Neuronal stem cell (in vitro differentiated cells): ENCODE measurements at regions not wholly inside any gene's neighbourhood (a gene's known extent, or its start where the extent isn't known, plus 50 kb on each side); places are given as distances from the start of the nearest gene placed in this dataset.

ENCODE experiments used
- DNase-seq: peaks from one replicate; pipeline ENCODE4 v3.0.0-alpha.2; 2013; ENCODE audit warnings: low spot score
- H2AFZ ChIP-seq: one replicate; pipeline ENCODE4 v1.6.1; 2013; ENCODE audit warnings: mild to moderate bottlenecking, low read length, inconsistent platforms
- H2AK5ac ChIP-seq: 2 replicates; pipeline ENCODE4 v1.6.1; 2013; ENCODE audit warnings: low read depth, mild to moderate bottlenecking, inconsistent platforms, low read length, moderate library complexity, mixed read lengths
- H2BK120ac ChIP-seq: 2 replicates; pipeline ENCODE4 v1.6.1; 2013; ENCODE audit warnings: low read depth, mild to moderate bottlenecking, inconsistent platforms, low read length, moderate library complexity, mixed read lengths
- H2BK12ac ChIP-seq: one replicate; pipeline ENCODE4 v1.6.1; 2013; ENCODE audit warnings: low read length, inconsistent platforms
- H2BK15ac ChIP-seq: 2 replicates; pipeline ENCODE4 v1.6.1; 2013; ENCODE audit warnings: mild to moderate bottlenecking, low read length, inconsistent platforms, mixed read lengths
- H2BK5ac ChIP-seq: one replicate; pipeline ENCODE4 v1.6.1; 2013; ENCODE audit warnings: inconsistent platforms, mild to moderate bottlenecking, low read length, moderate library complexity
- H3K14ac ChIP-seq: one replicate; pipeline ENCODE4 v1.6.1; 2013; ENCODE audit warnings: low read length, inconsistent platforms
- H3K18ac ChIP-seq: 2 replicates; pipeline ENCODE4 v1.6.1; 2013; ENCODE audit warnings: low read length, inconsistent platforms
- H3K23ac ChIP-seq: 2 replicates; pipeline ENCODE4 v1.6.1; 2013; ENCODE audit warnings: low read depth, mild to moderate bottlenecking, mixed read lengths, low read length, inconsistent platforms; ENCODE audit not compliant: poor library complexity
- H3K27ac ChIP-seq: replicated peaks from 3 replicates; pipeline ENCODE4 v1.5.1; 2013; ENCODE audit warnings: low read length, inconsistent platforms
- H3K27me3 ChIP-seq, 3 experiments: 2 replicates each; pipeline ENCODE4 v1.6.1; 2013; ENCODE audit warnings: low read length in 3 of 3, mild to moderate bottlenecking in 2 of 3, inconsistent platforms in 1 of 3, low read depth in 1 of 3, mixed read lengths in 1 of 3, moderate library complexity in 1 of 3; ENCODE audit not compliant: control insufficient read depth in 3 of 3, insufficient read depth in 3 of 3
- H3K36me3 ChIP-seq, 2 donors: replicated peaks in 1 of 2; 2 replicates each; pipeline ENCODE4 v1.6.1; 2013; ENCODE audit warnings: low read length in 2 of 2; ENCODE audit not compliant: control insufficient read depth in 2 of 2, insufficient read depth in 2 of 2
- H3K4ac ChIP-seq: 2 replicates; pipeline ENCODE4 v1.6.1; 2013; ENCODE audit warnings: inconsistent platforms, mild to moderate bottlenecking, low read length, moderate library complexity
- H3K4me1 ChIP-seq, 2 donors: 1 replicate in 1 of 2; 2 replicates in 1 of 2; pipeline ENCODE4 v1.6.1; 2013; ENCODE audit warnings: low read length in 2 of 2, low read depth in 1 of 2; ENCODE audit not compliant: control insufficient read depth in 2 of 2, insufficient read depth in 1 of 2
- H3K4me2 ChIP-seq: one replicate; pipeline ENCODE4 v1.6.1; 2013; ENCODE audit warnings: mild to moderate bottlenecking, low read length, inconsistent platforms; ENCODE audit not compliant: insufficient read depth, poor library complexity, severe bottlenecking
- H3K4me3 ChIP-seq, 2 donors: 2 replicates each; pipeline ENCODE4 v1.5.1; 2013; ENCODE audit warnings: low read length in 2 of 2, mild to moderate bottlenecking in 2 of 2, inconsistent platforms in 1 of 2, moderate library complexity in 1 of 2
- H3K79me1 ChIP-seq: one replicate; pipeline ENCODE4 v1.6.1; 2013; ENCODE audit warnings: low read depth, mild to moderate bottlenecking, inconsistent platforms, low read length, moderate library complexity
- H3K9ac ChIP-seq: one replicate; pipeline ENCODE4 v1.6.1; 2013; ENCODE audit warnings: mild to moderate bottlenecking, low read depth, low read length, inconsistent platforms; ENCODE audit not compliant: poor library complexity
- H3K9me3 ChIP-seq, 2 donors: replicated peaks in 1 of 2; 2 replicates each; pipeline versions ENCODE3 to v1.6.1; 2013; ENCODE audit warnings: low read length in 2 of 2, mild to moderate bottlenecking in 2 of 2, inconsistent platforms in 1 of 2, low read depth in 1 of 2, mixed read lengths in 1 of 2, moderate library complexity in 1 of 2; ENCODE audit not compliant: control insufficient read depth in 2 of 2, insufficient read depth in 1 of 2
- H4K8ac ChIP-seq: one replicate; pipeline ENCODE4 v1.6.1; 2013; ENCODE audit warnings: low read depth, mild to moderate bottlenecking, inconsistent platforms, low read length, moderate library complexity
- H4K91ac ChIP-seq: one replicate; pipeline ENCODE4 v1.6.1; 2013; ENCODE audit warnings: low read length, low read depth, mild to moderate bottlenecking, inconsistent platforms; ENCODE audit not compliant: poor library complexity
- WGBS, 2 donors: extraction: QIAGEN DNeasy Blood & Tissue Kit; methylation state at CpG; one replicate each; pipeline ENCODE4 v1.1.7; 2013; ENCODE audit warnings: missing lambda C conversion rate in 2 of 2, mixed read lengths in 1 of 2; ENCODE audit not compliant: insufficient read length in 2 of 2, insufficient replicate concordance in 1 of 2; ENCODE audit errors: extremely low coverage in 2 of 2; 5-methylcytosine and 5-hydroxymethylcytosine counted together

- Histone ChIP-seq H3K27ac (no peak overlapping the region), H2BK15ac (no peak overlapping the region), H3K9me3 (no peaks in the 10 kb centered on the region), H2AFZ (no peak overlapping the region), H2BK120ac (no peak overlapping the region), H3K18ac (no peak overlapping the region), H2BK12ac (no peak overlapping the region), H3K27me3 (no peaks in the 10 kb centered on the region), H4K8ac (no peak overlapping the region), H3K14ac (no peak overlapping the region), H3K9ac (no peak overlapping the region), H3K79me1 (no peaks in the 10 kb centered on the region), H3K4me1 (peaks cover 0 to 2% of the 10 kb centered on the region in 2 donors), H4K91ac (no peak overlapping the region), H2BK5ac (no peak overlapping the region), H3K36me3 (no peaks in the 10 kb centered on the region), H3K4ac (no peak overlapping the region), H3K23ac (no peak overlapping the region), H3K4me3 (no peak overlapping the region), H2AK5ac (no peak overlapping the region), H3K4me2 (no peak overlapping the region)
- DNase-seq, result no peak
- WGBS, 2 donors, result no CpG with 5 or more reads among the region's 12 CpGs
Observed at GRCh38 chr4:64880557-64880956, 471.3 kb upstream of the TECRL start.

GRCh38 chr4:64876021-64876420, 466.8 kb upstream of the TECRL start:
- H3K27me3 ChIP-seq, result no peaks in the 10 kb centered on the region
- no peak overlapping the region for H2AK5ac ChIP-seq
- H3K4ac ChIP-seq, result no peak overlapping the region
- no peak overlapping the region for H2BK15ac ChIP-seq
- DNase-seq, result no peak
- H3K9ac ChIP-seq, result no peak overlapping the region
- no peak overlapping the region for H2BK120ac ChIP-seq
- no peaks in the 10 kb centered on the region for H3K79me1 ChIP-seq
- no peak overlapping the region for H3K23ac ChIP-seq
- WGBS, 2 donors, result no CpG with 5 or more reads among the region's 3 CpGs
- no peak overlapping the region for H4K8ac ChIP-seq
- H3K27ac ChIP-seq, result no peak overlapping the region
- H3K4me2 ChIP-seq, result no peak overlapping the region
- no peak overlapping the region for H3K4me3 ChIP-seq
- no peaks in the 10 kb centered on the region for H3K4me1 ChIP-seq
- H2AFZ ChIP-seq, result no peak overlapping the region
- H3K9me3 ChIP-seq, result no peaks in the 10 kb centered on the region
- H3K18ac ChIP-seq, result no peak overlapping the region
- H2BK5ac ChIP-seq, result no peak overlapping the region
- H4K91ac ChIP-seq, result no peak overlapping the region
- H3K36me3 ChIP-seq, result no peaks in the 10 kb centered on the region
- H3K14ac ChIP-seq, result no peak overlapping the region
- no peak overlapping the region for H2BK12ac ChIP-seq

- no peak overlapping the region for H3K23ac ChIP-seq
Observed at GRCh38 chr4:64870558-64870957, 461.3 kb upstream of the TECRL start.

GRCh38 chr4:64857815-64858214, 448.6 kb upstream of the TECRL start:
- H3K18ac ChIP-seq, result no peak overlapping the region
- no peaks in the 10 kb centered on the region for H3K4me1 ChIP-seq
- H3K4me3 ChIP-seq, result no peak overlapping the region
- no peak overlapping the region for H2BK15ac ChIP-seq
- H3K4me2 ChIP-seq, result no peak overlapping the region
- no peak overlapping the region for H2AFZ ChIP-seq
- no peak for DNase-seq
- H2BK120ac ChIP-seq, result no peak overlapping the region
- no peak overlapping the region for H3K9ac ChIP-seq
- no CpG with 5 or more reads among the region's 5 CpGs for WGBS, 2 donors
- H3K14ac ChIP-seq, result no peak overlapping the region
- H3K4ac ChIP-seq, result no peak overlapping the region
- no peak overlapping the region for H4K91ac ChIP-seq
- H3K36me3 ChIP-seq, result no peaks in the 10 kb centered on the region
- no peaks in the 10 kb centered on the region for H3K79me1 ChIP-seq
- H3K27me3 ChIP-seq, result no peaks in the 10 kb centered on the region
- no peak overlapping the region for H3K27ac ChIP-seq
- no peak overlapping the region for H2BK5ac ChIP-seq
- no peak overlapping the region for H4K8ac ChIP-seq
- H3K23ac ChIP-seq, result no peak overlapping the region
- no peak overlapping the region for H2AK5ac ChIP-seq
- H2BK12ac ChIP-seq, result no peak overlapping the region
- no peaks in the 10 kb centered on the region for H3K9me3 ChIP-seq

More at GRCh38 chr4:64870558-64870957, 461.3 kb upstream of the TECRL start:
- Histone ChIP-seq H2AK5ac (no peak overlapping the region), H3K36me3 (no peaks in the 10 kb centered on the region), H4K91ac (no peak overlapping the region), H2BK12ac (no peak overlapping the region), H3K79me1 (no peaks in the 10 kb centered on the region), H2BK120ac (no peak overlapping the region), H3K14ac (no peak overlapping the region), H3K9me3 (no peaks in the 10 kb centered on the region), H4K8ac (no peak overlapping the region), H3K4ac (no peak overlapping the region), H3K18ac (no peak overlapping the region), H2AFZ (no peak overlapping the region), H2BK5ac (no peak overlapping the region), H3K4me2 (no peak overlapping the region), H3K27me3 (no peaks in the 10 kb centered on the region), H3K27ac (no peak overlapping the region), H3K9ac (no peak overlapping the region), H3K4me3 (no peak overlapping the region), H3K4me1 (no peaks in the 10 kb centered on the region), H2BK15ac (no peak overlapping the region)
- no peak for DNase-seq
- no CpG with 5 or more reads among the region's 4 CpGs for WGBS, 2 donors
